NB4 (cell line): ENCODE measurements at regions not wholly inside any gene's neighbourhood (a gene's known extent, or its start where the extent isn't known, plus 50 kb on each side); places are given as distances from the start of the nearest gene placed in this dataset.

ENCODE experiments used
- MAX ChIP-seq: IDR thresholded peaks from 2 replicates; pipeline ENCODE4 v1.6.1; 2011; ENCODE audit warnings: low read depth, low read length
- TF ChIP-seq, protein P1 (sequence below): IDR thresholded peaks from one replicate; pipeline ENCODE4 v1.5.1; 2012; ENCODE audit warnings: low read depth, low read length

- TF ChIP-seq MAX: no peak
- TF ChIP-seq, protein P1, sequence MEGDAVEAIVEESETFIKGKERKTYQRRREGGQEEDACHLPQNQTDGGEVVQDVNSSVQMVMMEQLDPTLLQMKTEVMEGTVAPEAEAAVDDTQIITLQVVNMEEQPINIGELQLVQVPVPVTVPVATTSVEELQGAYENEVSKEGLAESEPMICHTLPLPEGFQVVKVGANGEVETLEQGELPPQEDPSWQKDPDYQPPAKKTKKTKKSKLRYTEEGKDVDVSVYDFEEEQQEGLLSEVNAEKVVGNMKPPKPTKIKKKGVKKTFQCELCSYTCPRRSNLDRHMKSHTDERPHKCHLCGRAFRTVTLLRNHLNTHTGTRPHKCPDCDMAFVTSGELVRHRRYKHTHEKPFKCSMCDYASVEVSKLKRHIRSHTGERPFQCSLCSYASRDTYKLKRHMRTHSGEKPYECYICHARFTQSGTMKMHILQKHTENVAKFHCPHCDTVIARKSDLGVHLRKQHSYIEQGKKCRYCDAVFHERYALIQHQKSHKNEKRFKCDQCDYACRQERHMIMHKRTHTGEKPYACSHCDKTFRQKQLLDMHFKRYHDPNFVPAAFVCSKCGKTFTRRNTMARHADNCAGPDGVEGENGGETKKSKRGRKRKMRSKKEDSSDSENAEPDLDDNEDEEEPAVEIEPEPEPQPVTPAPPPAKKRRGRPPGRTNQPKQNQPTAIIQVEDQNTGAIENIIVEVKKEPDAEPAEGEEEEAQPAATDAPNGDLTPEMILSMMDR: no peak
These were observed 184.2 kb downstream of the BLID start for GRCh38 chr11:121931748-121932352.
